Myocyte (in vitro differentiated cells): ENCODE measurements at regions not wholly inside any gene's neighbourhood (a gene's known extent, or its start where the extent isn't known, plus 50 kb on each side); places are given as distances from the start of the nearest gene placed in this dataset.

Source experiments
- DNase-seq: peaks from one replicate; pipeline ENCODE4 v3.0.0-alpha.2; 2012; ENCODE audit warnings: low read depth

DNA sequence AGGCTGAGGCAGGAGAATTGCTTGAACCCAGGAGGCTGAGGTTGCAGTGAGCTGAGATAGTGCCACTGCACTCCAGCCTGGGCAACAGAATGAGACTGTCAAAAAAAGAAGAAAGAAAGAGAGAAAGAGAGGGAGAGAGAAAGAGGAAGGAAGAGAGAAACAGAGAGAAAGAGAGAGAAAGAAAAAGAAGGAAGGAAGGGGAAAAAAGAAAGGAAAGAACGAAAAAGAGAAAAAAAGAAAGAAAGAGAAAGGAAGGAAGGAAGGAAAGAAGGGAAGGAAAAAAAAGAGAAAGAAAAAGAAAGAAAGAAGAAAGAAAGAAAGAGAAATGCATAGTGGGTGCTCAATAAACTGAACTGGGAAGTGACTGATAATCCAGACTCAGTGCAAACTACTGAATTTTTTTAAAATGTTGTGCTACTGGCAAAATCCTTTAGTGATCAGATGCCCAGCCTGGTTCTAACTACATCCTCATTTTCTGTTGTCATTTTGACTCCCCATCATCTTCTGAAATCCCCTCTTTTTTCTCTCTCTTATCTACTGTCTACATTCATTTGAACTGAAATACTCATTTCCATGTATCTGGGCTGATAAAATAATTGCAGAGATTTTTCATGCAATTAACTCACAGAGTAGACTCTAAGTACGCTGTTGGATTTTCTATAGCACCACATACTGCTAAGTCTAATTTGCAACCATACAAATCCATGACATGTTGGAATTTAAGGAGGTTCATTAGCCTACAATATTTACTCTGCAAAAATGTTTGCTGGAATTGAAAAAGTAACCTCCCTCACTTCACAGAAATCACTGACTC, 85.3 kb upstream of the HIVEP1 start:
- no peak for DNase-seq

DNA sequence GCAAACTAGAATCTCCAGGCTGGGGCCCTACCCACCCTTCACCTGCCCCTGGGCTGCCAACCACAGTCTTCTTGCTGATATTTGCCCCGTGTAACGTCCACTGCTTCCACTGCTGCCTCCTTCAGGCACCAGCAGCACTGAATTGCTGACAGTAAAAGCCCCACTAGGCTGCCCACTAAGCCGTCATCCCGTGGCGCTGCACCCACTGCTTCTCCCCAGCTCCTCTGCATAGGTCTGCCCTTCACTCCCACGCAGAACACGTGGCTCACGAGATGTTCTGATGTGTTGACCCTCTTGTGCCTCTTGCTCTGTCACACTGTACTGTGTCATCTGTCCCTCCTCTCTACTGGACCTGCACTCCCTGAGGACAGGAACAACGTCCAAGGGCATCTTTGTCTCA, 86.3 kb upstream of the HIVEP1 start:
- no peak for DNase-seq

DNA sequence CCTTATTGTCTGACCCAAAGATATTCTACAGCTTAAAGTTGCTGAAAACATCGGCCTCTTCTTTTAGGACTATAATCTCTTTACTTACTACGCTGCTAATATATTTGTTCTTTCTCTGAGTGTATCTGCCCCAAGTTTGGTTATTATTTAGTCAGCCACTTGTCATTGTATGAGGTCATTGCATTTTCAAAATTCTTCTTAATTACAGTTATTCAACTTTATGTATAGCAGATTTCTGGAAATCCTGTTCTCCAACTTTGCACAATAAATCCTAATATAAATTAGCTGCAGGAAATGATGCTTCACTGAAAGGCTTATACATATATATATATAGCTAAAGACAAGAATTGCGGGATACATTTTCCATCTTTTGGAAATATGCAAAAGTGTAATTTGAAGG, 88.5 kb upstream of the HIVEP1 start:
- no peak for DNase-seq

DNA sequence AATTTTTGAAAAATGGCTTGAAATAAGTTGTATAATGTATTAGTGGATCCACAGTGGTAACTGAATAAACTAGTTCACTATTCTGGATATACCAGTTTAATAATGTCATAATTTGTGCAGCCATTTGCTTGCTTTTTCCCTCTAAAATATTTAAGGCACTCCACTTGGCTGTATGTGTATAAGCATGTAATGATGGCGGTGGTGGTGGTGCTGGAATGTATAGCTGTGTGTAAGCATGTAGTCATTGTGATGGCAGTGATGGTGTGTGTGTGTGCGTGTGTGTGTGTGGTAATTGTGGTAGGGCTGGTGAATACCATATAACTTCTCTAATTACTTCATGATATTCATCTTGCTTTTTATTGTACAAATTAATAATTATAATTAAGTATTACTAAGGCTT, 89.2 kb upstream of the HIVEP1 start:
- no peak for DNase-seq

DNA sequence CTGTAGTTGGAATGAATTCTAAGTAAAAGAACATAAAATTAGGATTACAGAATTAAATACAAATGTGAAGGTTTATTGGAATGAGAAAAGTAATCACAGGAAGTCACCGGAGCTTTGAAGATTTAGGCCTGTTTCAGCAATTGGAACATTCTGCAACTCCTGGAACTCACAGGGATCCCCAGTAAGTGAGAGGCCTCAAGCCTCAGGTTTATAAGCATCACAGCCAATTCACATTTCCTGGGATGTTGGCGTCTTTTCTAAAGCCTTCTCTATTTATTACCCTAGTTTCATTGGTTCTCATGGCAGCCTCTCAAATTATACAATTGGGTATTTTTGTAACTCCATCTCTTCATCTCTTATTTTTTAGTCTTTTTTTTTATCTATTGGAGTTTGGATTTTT, 90.4 kb upstream of the HIVEP1 start:
- DNase-seq: no peak

DNA sequence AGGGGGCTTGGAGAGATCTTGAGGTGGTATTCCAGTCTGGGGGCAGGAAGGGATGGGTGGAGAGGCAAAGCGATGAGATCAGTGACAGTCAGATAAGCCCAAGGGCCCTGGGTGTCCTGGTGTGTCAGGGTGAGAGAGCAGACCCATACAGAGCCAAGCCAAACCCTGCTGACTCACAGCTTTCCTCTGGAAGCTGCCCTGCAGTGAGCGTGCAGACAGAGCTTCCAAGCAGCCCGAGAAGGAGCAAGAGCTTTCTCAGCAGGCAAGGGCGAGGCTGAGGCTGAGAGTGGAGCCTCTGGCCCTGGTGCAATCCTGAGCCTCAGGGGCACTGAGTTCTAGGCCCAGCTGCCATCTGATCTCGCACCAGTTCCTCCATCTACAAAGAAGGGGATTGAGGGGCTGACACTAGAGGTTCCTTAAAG, 91.1 kb upstream of the HIVEP1 start:
- DNase-seq: peak; percentile 88

DNA sequence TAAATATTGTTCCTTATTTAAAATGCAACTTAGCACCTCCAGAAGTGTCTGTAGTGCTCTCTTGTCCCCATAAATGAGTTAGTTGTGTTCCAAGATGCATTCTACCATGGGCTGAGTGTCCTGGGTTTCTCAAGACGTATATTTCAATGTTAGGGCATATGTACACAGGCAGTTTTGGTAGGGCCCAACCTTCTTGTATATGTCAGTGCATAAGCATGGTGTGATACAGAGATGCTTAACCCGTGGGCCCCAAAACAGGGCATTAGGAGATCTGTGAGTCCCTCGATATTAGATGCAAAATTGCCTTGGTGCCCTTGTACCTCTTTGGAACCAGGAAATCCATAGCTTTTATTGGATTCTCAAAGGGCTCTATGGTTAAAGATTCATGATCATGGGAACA, 91.5 kb upstream of the HIVEP1 start:
- DNase-seq: no peak

DNA sequence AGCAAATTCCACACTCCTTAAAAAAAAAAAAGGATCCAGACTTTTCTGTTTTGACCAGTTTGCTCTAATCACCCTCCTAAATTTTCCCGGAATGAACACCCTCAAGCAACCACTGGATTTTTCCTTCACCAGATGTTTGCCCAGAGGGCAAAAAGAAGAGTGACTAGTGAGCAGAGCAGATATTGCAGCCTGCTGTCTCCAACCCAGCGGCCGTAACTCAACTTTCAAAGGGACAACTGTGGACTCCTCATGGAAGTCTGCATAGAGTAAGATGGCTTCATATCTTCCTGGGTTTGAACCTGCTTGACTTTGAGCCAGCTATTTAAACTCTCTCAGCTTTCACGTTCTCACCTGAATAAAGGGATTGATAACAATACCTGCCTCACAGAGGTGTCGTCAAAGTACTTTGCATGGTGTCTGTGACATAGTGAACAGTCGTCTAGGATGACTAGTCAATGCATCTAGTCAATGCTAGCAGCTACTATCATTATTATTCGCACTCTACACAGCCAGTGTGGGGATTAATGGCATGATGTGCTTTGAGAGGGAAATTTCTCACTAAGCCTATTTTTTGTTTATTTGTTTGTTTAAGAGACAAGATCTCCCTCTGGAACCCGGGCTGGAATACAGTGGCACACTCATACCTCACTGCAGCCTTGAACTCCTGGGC, 92.2 kb upstream of the HIVEP1 start:
- no peak for DNase-seq

DNA sequence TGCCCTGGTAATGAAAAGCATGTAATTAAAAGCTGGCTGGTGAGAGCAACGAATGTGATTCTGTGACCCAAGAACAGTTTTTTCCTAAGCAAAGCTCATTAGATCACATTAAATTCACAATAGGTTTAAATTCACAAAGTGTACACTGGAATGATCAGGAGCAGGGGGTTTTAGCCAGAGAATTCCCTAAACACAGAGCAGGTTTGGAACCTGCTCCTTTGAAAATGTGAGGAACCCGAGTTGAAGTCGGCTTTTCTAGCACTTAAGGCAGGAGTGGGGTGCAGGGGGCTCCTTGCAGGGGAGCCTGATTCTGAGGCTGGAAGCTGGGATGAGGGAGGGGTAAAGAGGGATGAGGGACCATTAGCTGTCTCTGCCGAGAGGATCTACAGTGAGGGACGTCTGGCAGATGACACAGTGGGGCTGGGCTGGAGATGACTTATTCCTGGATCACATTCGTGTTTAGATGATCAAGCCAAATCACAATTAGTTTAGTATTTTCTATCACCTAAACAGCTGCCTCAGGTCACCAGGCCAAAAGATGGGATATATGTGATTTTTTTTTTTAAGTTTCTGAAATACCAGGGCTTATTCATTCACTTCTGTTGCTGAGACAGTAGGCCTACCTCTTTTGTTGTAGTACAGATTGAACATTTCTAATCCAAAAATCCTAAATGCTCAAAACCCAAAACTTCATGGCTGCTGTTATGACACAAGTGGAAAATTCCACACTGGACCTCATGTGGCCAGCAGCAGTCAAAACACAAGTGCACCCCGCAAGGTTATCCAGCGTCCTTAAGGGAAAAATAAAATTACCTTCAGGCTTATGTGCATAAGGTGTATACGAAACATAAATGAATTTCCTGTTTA, 93.1 kb upstream of the HIVEP1 start:
- no peak for DNase-seq

DNA sequence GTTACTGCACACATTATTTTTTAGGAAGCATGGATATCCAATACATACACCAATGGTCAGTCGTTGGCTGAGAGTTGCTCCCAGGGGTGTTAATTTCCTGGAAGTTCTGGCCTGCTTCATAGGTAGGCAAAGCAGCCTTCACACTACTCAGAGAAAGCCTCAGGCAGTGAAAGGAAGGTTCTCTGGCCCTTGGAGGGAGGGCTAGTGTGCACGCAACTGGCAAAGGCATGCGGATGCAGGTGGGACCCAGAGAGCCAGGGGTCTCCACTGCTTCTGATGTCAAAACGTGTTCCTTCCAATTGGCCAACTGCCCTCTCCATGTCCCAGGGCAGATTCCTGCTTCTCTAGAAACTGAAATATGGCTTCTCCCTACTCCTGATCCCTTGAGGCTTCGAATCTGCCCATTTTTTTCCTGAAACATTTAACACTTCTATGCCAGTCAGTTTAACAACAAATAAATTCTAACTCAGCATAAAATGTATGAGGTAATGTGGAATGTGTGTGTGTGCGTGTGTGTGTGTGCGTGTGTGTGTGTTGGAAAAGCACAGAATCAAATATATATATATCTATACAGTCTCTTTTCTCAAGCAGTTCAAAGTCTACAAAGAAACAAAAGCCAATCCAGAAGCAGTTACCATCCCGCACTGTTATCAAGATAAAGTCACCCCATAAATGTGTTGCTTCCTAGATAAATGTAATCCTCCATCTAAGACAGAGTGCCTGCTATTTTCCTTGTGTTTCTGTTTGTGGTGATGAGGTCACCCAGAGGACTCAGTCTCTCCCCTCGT, 94.0 kb upstream of the HIVEP1 start:
- peak; percentile 62 for DNase-seq

DNA sequence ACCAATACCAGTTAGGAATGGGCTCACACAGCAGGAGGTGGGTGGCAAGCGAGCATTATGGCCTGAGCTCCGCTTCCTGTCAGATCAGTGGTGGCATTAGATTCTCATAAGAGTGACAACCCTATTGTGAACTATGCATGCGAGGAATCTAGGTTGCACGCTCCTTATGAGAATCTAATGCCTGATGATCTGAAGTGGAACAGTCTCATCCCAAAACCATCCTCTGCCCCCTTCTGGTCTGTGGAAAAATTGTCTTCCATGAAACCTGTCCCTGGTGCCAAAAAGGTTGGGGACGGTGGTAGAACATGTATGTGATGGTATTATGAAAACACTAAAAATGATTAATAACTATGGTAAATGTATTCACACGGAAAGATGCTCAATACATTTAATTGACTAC, 99.7 kb upstream of the HIVEP1 start:
- DNase-seq: no peak

DNA sequence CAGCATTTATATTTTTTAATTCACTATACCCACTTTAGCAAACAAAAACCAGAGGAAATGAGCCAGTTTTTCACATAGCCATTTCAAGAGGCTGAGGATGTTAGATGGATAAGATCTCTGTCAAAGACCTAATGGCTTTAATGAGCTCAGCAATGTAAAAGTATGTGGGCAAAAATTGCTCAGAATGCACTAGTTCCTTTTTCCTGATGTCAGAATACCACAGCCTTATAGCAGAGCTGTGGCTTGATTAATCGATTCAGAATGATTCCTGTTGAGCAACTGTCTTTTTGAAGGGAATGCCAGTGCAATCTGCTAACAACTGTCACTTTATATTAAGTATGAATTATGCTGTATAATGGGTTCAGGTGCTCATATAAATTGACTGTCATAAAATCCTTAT, 100.6 kb upstream of the HIVEP1 start:
- no peak for DNase-seq

DNA sequence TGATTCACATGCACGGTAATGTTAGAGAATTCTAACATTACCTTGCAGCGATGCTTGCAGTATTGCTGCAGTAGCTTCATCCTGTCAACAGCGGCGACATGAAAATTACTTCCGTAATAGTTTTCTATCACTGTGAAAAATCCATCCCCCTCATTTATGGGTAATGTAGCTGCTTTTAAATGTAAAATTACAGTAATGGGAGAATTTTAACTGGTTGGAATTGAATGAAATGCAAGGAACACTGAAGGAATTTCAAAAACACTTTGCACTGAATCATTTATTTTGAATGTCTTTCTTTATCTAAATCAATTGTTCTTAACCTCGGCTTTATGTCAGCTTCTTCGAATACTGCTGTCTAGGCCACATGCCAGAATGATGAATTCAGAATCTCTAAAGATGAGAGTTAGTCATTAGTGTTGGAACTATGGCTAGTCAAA, 102.4 kb upstream of the HIVEP1 start:
- DNase-seq: peak; percentile 31

DNA sequence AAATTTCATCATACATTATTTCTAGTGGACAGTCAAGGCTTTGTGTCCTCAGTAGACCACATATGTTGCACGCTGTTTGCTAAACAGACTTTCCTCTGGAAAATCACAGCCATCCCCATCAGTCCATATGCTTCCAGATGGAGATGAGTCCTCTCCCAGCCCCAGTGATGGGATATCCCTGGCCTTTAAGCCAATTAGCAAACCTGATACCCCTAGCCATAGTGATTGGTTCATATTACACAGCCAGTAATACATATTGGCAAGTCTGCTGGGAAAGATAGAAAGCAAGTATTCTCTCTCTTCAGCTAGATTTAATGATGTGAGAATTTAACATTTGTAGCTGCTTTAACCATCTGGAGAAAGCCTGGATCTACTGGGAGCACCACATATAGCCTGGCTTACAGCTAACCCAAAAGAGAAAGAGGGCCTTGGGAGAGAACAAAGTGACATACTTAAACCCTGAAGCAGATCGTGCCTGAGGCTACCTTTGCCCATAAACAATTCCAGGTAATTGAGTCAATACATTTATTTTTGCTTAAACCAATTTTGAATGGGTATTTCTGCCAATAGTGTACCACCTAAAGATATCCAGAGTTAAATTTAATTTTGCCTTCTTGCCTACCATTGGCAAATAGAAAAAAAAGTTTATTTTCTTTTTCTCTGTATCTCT, 103.5 kb upstream of the HIVEP1 start:
- no peak for DNase-seq

DNA sequence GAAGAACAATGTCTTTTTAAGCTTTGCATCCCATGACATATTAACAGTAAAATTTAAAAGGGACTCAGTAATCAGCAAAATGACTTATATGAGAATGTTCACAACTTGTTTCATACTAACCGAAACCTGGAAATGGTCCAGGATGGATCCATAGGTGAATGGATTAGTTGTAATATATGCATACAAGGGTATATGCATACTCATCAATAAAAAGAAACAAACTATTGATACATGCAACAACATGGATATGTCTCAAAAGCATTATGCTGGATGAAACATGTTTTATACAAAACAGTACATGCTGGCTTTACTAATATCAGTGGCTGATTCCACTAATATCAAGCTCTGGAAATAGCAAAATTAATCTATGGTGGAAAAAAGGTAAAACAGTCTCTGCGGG, 108.5 kb upstream of the HIVEP1 start:
- DNase-seq: no peak

DNA sequence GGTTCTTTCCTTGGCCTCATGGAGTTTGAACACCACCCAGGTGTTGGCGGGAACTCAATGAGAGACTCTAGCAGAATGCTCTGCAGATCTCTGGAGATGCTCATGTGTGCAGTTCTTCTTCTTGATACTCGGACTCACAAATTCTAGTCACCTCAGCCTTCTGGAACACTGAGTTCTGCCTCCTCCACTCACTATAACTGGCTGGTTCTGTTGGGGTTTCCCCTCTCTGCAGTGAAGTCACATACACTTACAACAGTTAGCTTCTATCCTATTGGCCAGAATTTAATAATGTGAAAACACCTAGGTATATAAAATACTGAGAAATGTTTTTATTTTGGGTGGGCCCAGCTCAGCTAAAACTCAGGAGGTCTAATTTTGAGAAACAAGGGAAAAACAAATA, 109.6 kb upstream of the HIVEP1 start:
- no peak for DNase-seq

DNA sequence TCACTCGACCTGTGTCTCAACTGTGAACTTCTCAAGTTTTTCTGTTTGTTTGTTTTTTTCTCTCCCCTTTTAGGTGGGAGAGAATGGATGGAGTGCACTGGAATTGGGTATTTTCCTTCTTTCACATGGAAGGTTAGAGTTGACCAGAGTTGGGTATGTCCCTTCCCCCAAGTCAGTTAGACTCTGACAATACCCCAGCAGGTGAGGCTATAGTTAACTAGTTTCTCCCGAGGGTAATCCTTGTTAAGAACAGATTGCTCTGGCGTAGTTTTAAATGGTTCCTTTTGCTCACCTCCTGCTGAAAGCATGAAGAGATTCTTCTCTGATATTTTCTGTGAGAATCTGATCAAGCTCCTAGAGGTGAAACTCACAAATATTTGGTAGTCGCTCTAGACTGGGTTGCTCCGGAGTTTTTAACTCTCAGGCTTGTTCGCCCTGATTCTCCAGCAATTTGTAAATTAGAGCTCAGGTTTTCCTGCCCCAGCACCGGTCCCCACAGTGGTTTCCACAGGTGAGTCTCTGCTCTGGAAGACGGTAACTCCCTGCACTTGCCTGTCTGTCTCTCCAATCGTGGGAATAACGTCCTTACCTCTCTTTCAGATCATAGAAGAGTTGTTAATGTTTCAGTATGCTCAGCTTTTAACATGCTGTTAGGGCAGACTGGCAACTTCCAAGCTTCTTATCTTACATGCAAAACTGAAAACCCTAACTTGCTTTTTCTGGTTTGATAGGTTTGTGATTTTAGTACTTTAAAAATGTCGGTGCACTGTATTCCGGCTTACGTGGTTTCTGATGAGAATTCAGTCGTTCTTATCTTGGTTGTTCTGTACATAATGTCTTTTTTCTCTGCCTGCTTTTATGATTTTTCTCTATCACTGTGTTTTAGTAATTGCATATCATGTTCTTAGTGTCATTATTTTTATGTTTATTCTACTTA, 111.2 kb upstream of the HIVEP1 start:
- DNase-seq: no peak

DNA sequence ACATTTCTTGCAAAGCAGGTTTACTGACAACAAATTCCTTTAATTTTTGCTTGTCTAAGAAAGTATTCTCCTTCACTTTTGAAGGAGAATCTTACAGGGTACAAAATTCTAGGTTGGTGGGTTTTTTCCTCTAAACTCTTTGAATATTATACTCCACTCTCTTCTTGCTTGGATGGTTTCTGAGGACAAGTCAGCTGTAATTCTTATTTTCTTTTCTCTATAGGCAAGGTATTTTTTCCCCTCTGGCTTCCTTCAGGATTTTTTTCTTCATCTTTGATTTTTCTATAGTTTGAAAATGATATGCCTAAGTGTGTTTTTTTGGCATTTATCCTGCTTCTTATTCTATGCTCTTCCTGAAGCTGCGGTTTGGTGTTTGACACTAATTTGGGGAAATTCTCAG, 112.5 kb upstream of the HIVEP1 start:
- DNase-seq: no peak

DNA sequence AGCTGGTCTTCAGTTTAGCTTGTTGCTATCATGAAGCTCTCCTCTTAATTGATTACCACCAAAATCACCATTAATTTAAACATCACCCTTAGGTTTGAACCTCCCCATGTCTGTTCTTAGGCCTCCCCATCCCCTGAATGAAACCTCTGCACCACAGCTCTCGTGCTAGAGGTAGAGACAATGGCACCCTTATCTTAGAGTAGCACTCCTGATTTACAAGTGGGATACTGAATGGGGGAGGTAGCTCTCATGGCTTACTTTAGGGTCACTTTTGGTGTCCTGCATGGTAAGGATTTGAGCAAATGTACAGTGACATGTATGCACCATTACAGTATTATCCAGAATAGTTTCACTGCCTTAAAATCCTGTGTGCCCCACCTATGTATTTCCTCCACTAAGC, 115.6 kb upstream of the ADTRP start:
- DNase-seq: no peak

DNA sequence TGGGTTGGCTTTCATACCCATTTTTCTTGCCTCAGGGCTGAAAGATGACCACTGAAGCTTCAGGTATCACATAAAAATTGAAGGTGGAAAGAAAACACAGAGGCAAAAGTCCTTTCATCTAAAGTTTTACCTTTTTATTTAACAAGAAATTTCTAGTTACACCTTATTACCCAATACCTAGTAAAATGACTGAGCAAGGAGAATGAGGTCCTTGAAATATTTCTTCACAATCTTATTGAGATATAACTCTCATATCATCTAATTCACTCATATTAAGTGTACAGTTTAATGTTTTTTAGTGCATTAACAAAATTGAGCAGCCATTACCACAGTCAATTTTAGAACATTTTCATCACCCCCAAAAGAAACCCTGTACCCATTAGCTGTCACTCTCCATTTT, 112.9 kb upstream of the ADTRP start:
- no peak for DNase-seq
